Smooth muscle cell of the brain vasculature (primary cell): ENCODE measurements at regions not wholly inside any gene's neighbourhood (a gene's known extent, or its start where the extent isn't known, plus 50 kb on each side); places are given as distances from the start of the nearest gene placed in this dataset.
A peak's percentile ranks its signal among the peaks of the same experiment; 100 is the strongest.
"Not testable (repeated sequence)": the region's sequence is repeated elsewhere in the genome, so short reads cannot be mapped to it uniquely, and the experiment has no call there.

Source experiments
- DNase-seq: peaks from one replicate; pipeline ENCODE4 v3.0.0-alpha.2; 2012; ENCODE audit warnings: low read depth, low spot score

- DNase-seq, result no peak
These were observed 172.6 kb upstream of the THSD7A start for GRCh38 chr7:12004581-12004980.

GRCh38 chr7:12007576-12007975 lies 175.6 kb upstream of the THSD7A start:
- DNase-seq, result no peak

GRCh38 chr7:12013983-12014382 lies 182.0 kb upstream of the THSD7A start:
- no peak for DNase-seq

- DNase-seq, result no peak
These were observed 184.4 kb upstream of the THSD7A start for GRCh38 chr7:12016439-12016838.

GRCh38 chr7:12017046-12017445 lies 185.0 kb upstream of the THSD7A start:
- no peak for DNase-seq

GRCh38 chr7:12022011-12022410 lies 189.1 kb upstream of the TMEM106B start:
- DNase-seq, result not testable (repeated sequence)

- DNase-seq, result no peak
These were observed 185.8 kb upstream of the TMEM106B start for GRCh38 chr7:12025246-12025645.

GRCh38 chr7:12028508-12028907 lies 182.6 kb upstream of the TMEM106B start:
- DNase-seq, result no peak

GRCh38 chr7:12030116-12030515 lies 181.0 kb upstream of the TMEM106B start:
- DNase-seq, result no peak

- no peak for DNase-seq
These were observed 179.9 kb upstream of the TMEM106B start for GRCh38 chr7:12031186-12031585.

- no peak for DNase-seq
These were observed 179.5 kb upstream of the TMEM106B start for GRCh38 chr7:12031638-12032037.

GRCh38 chr7:12032146-12032545 lies 178.9 kb upstream of the TMEM106B start:
- DNase-seq, result no peak

- not testable (repeated sequence) for DNase-seq
These were observed 167.6 kb upstream of the TMEM106B start for GRCh38 chr7:12043457-12043856.

- no peak for DNase-seq
These were observed 158.9 kb upstream of the TMEM106B start for GRCh38 chr7:12052211-12052610.

GRCh38 chr7:12053561-12053960 lies 157.5 kb upstream of the TMEM106B start:
- no peak for DNase-seq

GRCh38 chr7:12054830-12055229 lies 156.3 kb upstream of the TMEM106B start:
- no peak for DNase-seq

GRCh38 chr7:12056381-12056780 lies 154.7 kb upstream of the TMEM106B start:
- DNase-seq, result no peak

GRCh38 chr7:12056977-12057376 lies 154.1 kb upstream of the TMEM106B start:
- DNase-seq, result no peak

- DNase-seq, result no peak
These were observed 149.0 kb upstream of the TMEM106B start for GRCh38 chr7:12062062-12062461.

- no peak for DNase-seq
These were observed 146.4 kb upstream of the TMEM106B start for GRCh38 chr7:12064586-12065127.

- no peak for DNase-seq
These were observed 145.1 kb upstream of the TMEM106B start for GRCh38 chr7:12066004-12066403.

- DNase-seq, result no peak
These were observed 144.6 kb upstream of the TMEM106B start for GRCh38 chr7:12066521-12066920.

- peak; percentile 7 for DNase-seq
These were observed 143.8 kb upstream of the TMEM106B start for GRCh38 chr7:12067156-12067831.

- DNase-seq, result no peak
These were observed 141.3 kb upstream of the TMEM106B start for GRCh38 chr7:12069757-12070156.
